Fibroblast of lung (primary cell): ENCODE measurements at regions not wholly inside any gene's neighbourhood (a gene's known extent, or its start where the extent isn't known, plus 50 kb on each side); places are given as distances from the start of the nearest gene placed in this dataset.

Source experiments
- CTCF ChIP-seq, 2 donors: IDR thresholded peaks in 1 of 2; conservative IDR thresholded peaks in 1 of 2; 1 replicate in 1 of 2; 2 replicates in 1 of 2; pipeline ENCODE4 v1.5.1; 2011 to 2012; ENCODE audit warnings: low read length in 2 of 2, control low read depth in 1 of 2, inconsistent platforms in 1 of 2, low read depth in 1 of 2, mild to moderate bottlenecking in 1 of 2
- EZH2 ChIP-seq: IDR thresholded peaks from 2 replicates; pipeline ENCODE4 v1.5.1; 2012; ENCODE audit warnings: low read length, control low read depth, mild to moderate bottlenecking; ENCODE audit errors: missing control alignments

- no peak for TF ChIP-seq CTCF (conservative IDR thresholded peaks at IDR 0.05 in 1 of 2, IDR thresholded peaks at IDR 0.05 in 1 of 2; ENCODE audit: low read depth in 1 of 2, low read length in 2 of 2)
- no peak for TF ChIP-seq EZH2
Measured at GRCh38 chr15:67005294-67005996, 60.0 kb upstream of the SMAD3 start.
